ENCODE measurements at regions not wholly inside any gene's neighbourhood (a gene's known extent, or its start where the extent isn't known, plus 50 kb on each side); places are given as distances from the start of the nearest gene placed in this dataset.

DNA sequence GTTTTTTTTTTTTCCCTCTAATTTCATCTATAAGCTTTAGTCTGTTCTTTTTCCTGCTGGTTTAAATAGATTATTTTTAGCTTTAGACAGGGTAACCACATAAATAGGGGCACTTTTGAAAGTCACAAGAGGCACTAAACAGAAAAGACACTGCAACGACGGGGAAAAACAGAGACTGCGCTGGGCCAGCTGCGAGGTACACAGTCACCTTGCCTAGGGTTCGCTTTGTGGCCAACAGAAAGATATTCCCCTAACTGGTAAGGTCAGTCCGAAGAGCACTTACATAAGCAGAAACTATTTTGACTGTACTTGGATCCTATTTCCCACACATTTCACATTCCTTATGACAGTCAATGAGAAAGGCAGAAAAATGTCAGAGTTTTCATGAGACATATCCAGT, 175.6 kb upstream of the PHF14 start:
- TF ChIP-seq, protein P1, sequence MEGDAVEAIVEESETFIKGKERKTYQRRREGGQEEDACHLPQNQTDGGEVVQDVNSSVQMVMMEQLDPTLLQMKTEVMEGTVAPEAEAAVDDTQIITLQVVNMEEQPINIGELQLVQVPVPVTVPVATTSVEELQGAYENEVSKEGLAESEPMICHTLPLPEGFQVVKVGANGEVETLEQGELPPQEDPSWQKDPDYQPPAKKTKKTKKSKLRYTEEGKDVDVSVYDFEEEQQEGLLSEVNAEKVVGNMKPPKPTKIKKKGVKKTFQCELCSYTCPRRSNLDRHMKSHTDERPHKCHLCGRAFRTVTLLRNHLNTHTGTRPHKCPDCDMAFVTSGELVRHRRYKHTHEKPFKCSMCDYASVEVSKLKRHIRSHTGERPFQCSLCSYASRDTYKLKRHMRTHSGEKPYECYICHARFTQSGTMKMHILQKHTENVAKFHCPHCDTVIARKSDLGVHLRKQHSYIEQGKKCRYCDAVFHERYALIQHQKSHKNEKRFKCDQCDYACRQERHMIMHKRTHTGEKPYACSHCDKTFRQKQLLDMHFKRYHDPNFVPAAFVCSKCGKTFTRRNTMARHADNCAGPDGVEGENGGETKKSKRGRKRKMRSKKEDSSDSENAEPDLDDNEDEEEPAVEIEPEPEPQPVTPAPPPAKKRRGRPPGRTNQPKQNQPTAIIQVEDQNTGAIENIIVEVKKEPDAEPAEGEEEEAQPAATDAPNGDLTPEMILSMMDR (IDR thresholded peaks at IDR 0.05) = no peak
- no peak for TF ChIP-seq POLR2A (IDR thresholded peaks at IDR 0.05)
